Endometrial microvascular endothelial cells (primary cell): ENCODE measurements at regions not wholly inside any gene's neighbourhood (a gene's known extent, or its start where the extent isn't known, plus 50 kb on each side); places are given as distances from the start of the nearest gene placed in this dataset.

Experiments used
- in situ Hi-C: cut with HindIII; loops from 2 replicates; pipeline ENCODE4 v1.10.0; 2017; ENCODE audit warnings: low sequenced_read_pairs, low pct_unique_long_range_greater_than_20kb; ENCODE audit errors: inconsistent ontology term

- in situ Hi-C loops = loop anchor here (25.0 kb wide), 1 partner anchor 113 kb away; the partner anchor contains the start of gene ARGLU1
These were observed 107.4 kb upstream of the ARGLU1 start for GRCh38 chr13:106675311-106675710.

- in situ Hi-C loops = no loop called here
These were observed 93.0 kb upstream of the ARGLU1 start for GRCh38 chr13:106660746-106661625.

- in situ Hi-C loops = no loop called here
These were observed 89.2 kb upstream of the ARGLU1 start for GRCh38 chr13:106657104-106657503.

GRCh38 chr13:106656186-106656585 is 88.2 kb upstream of the ARGLU1 start:
- in situ Hi-C loops = no loop called here

- in situ Hi-C loops = no loop called here
These were observed 83.5 kb upstream of the ARGLU1 start for GRCh38 chr13:106651442-106651841.

GRCh38 chr13:106650690-106651205 is 82.8 kb upstream of the ARGLU1 start:
- in situ Hi-C loops = no loop called here

DNA sequence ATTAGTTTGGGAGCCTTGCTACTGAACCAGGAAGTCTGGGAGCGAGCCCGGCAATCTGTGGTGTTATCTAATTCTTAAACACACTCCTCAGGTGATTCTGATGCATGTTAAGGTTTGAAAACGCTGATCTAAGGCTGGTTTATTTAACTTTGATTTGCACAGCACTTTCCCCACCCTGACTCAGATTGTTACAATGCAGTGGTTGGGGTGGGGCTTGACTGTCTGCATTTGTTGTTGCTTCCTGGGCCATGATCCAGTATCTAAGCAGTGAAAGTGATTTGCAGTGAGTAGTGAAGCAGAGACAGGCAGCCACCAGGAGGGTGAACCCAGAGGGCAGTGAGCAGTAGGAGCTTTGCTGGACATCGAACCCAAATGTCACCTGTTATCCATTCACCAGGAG is 81.6 kb upstream of the ARGLU1 start:
- in situ Hi-C loops = no loop called here

DNA sequence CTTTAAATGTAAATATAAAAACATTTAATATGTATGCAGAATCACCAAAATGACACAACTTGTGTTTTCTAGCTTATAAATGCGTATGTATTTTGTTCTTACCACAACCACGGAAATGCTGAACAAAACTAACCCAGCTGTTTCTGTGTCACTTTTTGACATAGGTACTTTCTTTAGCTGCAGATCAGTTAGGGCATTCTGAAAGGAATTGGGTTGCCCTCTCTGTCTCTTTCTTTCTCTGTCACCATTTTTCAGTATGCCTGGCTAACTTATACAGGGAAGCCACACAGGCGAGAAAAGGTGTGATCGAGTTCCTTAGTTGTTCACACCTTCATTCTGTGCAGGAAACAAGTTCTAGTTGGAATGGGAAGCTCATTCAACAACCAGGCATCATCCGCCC is 72.6 kb upstream of the ARGLU1 start:
- in situ Hi-C loops = no loop called here

DNA sequence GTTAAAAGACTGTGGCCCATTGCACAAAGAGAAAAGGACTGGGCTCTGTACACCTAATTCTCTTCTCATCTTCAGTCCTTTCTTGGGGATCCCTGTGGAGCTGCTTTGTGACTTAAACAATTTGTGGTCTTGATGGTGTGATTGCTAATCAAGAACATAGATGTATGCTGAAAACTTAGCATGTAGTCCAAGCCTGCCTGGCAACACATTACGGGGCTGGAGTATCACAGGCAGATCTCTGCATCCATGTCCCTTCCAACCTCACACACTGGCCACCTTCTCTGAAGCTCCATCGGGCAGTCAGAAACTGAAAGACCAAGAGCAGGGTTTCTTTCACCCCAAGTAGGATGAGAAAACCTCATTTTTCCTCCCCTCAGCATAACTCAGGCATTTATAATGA is 69.6 kb upstream of the ARGLU1 start:
- in situ Hi-C loops = no loop called here

DNA sequence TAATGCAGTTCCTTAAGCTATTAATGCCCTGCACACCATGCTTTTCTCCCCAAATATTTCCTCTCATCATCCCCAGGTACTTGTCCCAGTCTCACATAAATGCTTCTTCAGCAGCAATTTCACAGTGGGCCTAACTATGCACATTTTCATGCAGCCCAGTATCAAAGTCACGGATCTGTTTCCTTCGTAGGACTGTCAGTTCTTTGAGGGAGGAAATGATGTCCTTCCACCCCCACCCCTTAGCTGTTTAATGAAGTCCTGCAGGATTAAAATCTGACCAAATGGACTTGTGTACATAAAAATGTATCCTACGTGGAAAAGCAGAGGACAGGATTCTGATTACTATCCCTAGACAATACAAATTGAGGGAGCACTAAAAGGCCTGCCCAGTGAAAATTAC is 68.6 kb upstream of the ARGLU1 start:
- in situ Hi-C loops = no loop called here

GRCh38 chr13:106635616-106636015 is 67.7 kb upstream of the ARGLU1 start:
- in situ Hi-C loops = no loop called here

GRCh38 chr13:106633321-106633720 is 65.4 kb upstream of the ARGLU1 start:
- in situ Hi-C loops = no loop called here

- in situ Hi-C loops = no loop called here
These were observed 62.7 kb upstream of the ARGLU1 start for GRCh38 chr13:106630650-106631049.

- in situ Hi-C loops = no loop called here
These were observed 62.2 kb upstream of the ARGLU1 start for GRCh38 chr13:106630162-106630561.

DNA sequence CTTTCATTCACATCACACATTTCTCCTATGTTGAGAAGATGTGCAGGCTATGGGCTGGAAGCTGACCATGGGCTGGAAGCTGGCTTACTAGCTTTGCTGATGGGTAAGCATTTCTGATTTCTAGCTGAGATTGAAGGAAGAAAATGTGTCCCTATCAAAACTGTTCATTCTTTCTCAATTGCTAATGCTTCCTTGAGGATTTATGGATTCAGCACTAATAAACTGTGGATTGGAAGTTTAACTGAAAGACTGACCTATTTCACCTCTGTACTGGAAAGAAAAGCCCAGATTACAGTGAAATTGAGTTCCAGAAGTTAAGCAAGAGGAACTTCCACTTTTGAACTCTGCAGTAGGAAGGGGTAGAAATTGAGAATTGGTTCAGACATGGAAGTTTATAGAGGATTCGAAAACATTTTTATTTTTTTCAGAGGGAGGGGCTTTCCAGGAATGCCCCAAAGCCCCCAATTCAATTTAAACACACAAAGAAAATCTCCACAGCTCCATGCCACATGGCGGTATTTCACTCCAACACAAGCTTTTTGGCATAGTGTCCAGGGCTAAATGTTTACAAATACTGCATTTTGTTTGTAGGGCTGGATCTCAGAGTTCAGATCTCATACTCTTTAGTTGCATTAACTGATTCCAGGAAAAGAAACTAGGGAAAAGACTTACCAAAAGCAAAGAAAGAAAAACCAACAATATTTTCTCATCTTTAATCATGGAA is 61.2 kb upstream of the ARGLU1 start:
- in situ Hi-C loops = no loop called here

GRCh38 chr13:106626473-106626872 is 58.5 kb upstream of the ARGLU1 start:
- in situ Hi-C loops = no loop called here

DNA sequence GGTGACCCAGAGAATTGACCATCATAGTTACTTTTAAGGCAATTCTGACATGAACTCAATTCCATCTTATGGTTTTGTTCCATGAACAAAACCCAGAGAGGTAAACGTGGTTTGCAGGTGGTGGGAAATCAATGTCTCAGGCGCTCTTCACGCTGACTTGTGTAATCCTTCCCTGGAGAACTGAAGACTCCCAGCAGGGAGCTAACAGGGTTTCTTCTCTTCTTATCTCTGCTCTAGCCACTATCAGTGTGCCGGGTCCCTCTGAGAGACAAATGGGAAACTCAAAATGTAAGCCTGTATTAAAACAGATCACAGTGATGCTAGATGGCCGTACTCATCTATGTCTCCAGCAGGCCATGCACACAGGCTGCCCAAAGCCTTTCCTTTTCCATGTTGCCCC is 57.6 kb upstream of the ARGLU1 start:
- in situ Hi-C loops = no loop called here

GRCh38 chr13:106623799-106624460 is 56.0 kb upstream of the ARGLU1 start:
- in situ Hi-C loops = no loop called here

DNA sequence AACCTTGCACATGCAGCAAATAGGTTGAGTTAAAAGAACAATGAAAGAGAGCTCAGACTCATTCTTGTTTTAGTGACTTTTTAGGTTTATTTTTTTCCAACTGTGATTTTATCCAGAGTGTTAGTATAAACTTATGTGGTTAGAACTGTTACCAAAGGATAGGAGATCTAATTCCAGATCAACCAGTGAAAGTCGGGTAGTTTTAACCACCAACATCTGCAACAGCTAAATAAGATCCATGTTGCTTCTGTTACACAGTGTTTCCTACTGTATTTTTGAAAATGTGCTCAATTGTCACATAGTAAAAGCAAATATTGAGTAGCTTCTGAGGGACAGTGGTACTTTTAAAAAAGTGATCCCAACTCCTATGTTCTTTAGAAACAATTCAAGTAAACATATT is 53.9 kb upstream of the ARGLU1 start:
- in situ Hi-C loops = no loop called here
